HCT116 (cell line): ENCODE measurements at regions not wholly inside any gene's neighbourhood (a gene's known extent, or its start where the extent isn't known, plus 50 kb on each side); places are given as distances from the start of the nearest gene placed in this dataset.

ENCODE experiments used
- ATAC-seq: fragments of 200-7000 bp; cut with Tn5 transposase; 2 replicates; pipeline ENCODE4 v1.9.1; 2020; ENCODE audit warnings: mild to moderate bottlenecking, moderate library complexity
- BruUV-seq: library from RNA; stranded (reverse); fragments of 400-500 nt; replicated peaks from 2 replicates; lab custom pipeline; 2021; lab: Mats Ljungman, UMichigan
- CTCF ChIA-PET: fragments of 300-600 bp; sonication (Branson Sonifier 250); formaldehyde crosslinking; loops from one replicate; lab custom pipeline; 2021; ENCODE audit warnings: antibody characterized with exemption; lab: Charles Lee
- POLR2A ChIA-PET: fragments of 300-600, 350-600 bp; sonication (Branson Sonifier 250); formaldehyde crosslinking; loops from one replicate; lab custom pipeline; 2021; ENCODE audit warnings: antibody characterized with exemption; lab: Charles Lee
- RAD21 ChIA-PET, 2 experiments: fragments of 300-600 bp; sonication (Branson Sonifier 250); formaldehyde crosslinking; loops; one replicate each; lab custom pipeline; 2023; ENCODE audit warnings: low total read pairs in 2 of 2; ENCODE audit not compliant: uncharacterized antibody in 2 of 2, unreplicated experiment in 2 of 2, low non-redundant PET in 1 of 2; lab: Charles Lee
- DNase-seq: peaks from one replicate; pipeline ENCODE4 v3.0.0-alpha.2; 2010; ENCODE audit warnings: low read depth, low spot score
- H2AFZ ChIP-seq: fragments of 200-600 bp; shearing (Covaris generic), sonication (generic); 2 replicates; pipeline ENCODE4 v1.6.1; 2017; ENCODE audit warnings: low read depth, mixed run types, mixed read lengths, antibody characterized with exemption, low read length; ENCODE audit not compliant: poor library complexity, severe bottlenecking
- H3K27ac ChIP-seq: 2 replicates; pipeline ENCODE4 v1.5.1; 2012; ENCODE audit warnings: low read depth, low read length
- H3K27me3 ChIP-seq: fragments of 200-600 bp; sonication (generic); 2 replicates; pipeline ENCODE4 v1.6.1; 2016; ENCODE audit warnings: mixed run types, low read length, mixed read lengths; ENCODE audit not compliant: insufficient read depth
- H3K36me3 ChIP-seq, 2 experiments: fragments of 200-500 bp in 1 of 2; fragments of 200-600 bp in 1 of 2; sonication (Bioruptor generic) in 1 of 2; sonication (generic) in 1 of 2; 2 replicates each; pipeline versions ENCODE4 v1.5.1 to v1.6.1; 2014 to 2016; ENCODE audit warnings: low read length in 2 of 2, inconsistent platforms in 1 of 2, mixed read lengths in 1 of 2, mixed run types in 1 of 2; ENCODE audit not compliant: insufficient read depth in 2 of 2, control insufficient read depth in 1 of 2
- H3K4me1 ChIP-seq, 2 experiments: fragments of 200-600 bp in 1 of 2; sonication (generic) in 1 of 2; 2 replicates each; pipeline versions ENCODE4 v1.5.1 to v1.6.1; 2012 to 2017; ENCODE audit warnings: low read length in 2 of 2, inconsistent platforms in 1 of 2, mild to moderate bottlenecking in 1 of 2, mixed read lengths in 1 of 2, mixed run types in 1 of 2, moderate library complexity in 1 of 2; ENCODE audit not compliant: insufficient read depth in 2 of 2, control insufficient read depth in 1 of 2
- H3K4me2 ChIP-seq: fragments of 200-600 bp; sonication (generic); 2 replicates; pipeline ENCODE4 v1.6.1; 2017; ENCODE audit warnings: mixed run types, low read length, mixed read lengths
- H3K4me3 ChIP-seq, 2 experiments: fragments of 200-600 bp in 1 of 2; sonication (generic) in 1 of 2; replicated peaks in 1 of 2; 2 replicates each; pipeline ENCODE4 v1.5.1; 2011 to 2016; ENCODE audit warnings: low read length in 2 of 2, control low read depth in 1 of 2, low read depth in 1 of 2, mild to moderate bottlenecking in 1 of 2, mixed read lengths in 1 of 2, mixed run types in 1 of 2
- H3K79me2 ChIP-seq: fragments of 200-600 bp; sonication (generic); 2 replicates; pipeline ENCODE4 v1.6.1; 2017; ENCODE audit warnings: mild to moderate bottlenecking, mixed run types, low read length, moderate library complexity, mixed read lengths; ENCODE audit not compliant: insufficient read depth
- H3K9ac ChIP-seq: fragments of 200-600 bp; sonication (generic); 2 replicates; pipeline ENCODE4 v1.6.1; 2016; ENCODE audit warnings: low read length, mixed read lengths
- H3K9me2 ChIP-seq: fragments of 200-600 bp; sonication (generic), shearing (Covaris generic); 2 replicates; pipeline ENCODE4 v1.6.1; 2017; ENCODE audit warnings: mixed run types, mild to moderate bottlenecking, moderate library complexity; ENCODE audit not compliant: insufficient read depth
- H3K9me3 ChIP-seq, 2 experiments: fragments of 200-500 bp in 1 of 2; fragments of 200-600 bp in 1 of 2; sonication (Bioruptor generic) in 1 of 2; sonication (generic) in 1 of 2; 2 replicates each; pipeline ENCODE4 v1.6.1; 2014 to 2017; ENCODE audit warnings: low read length in 2 of 2, mixed read lengths in 2 of 2, inconsistent platforms in 1 of 2, low read depth in 1 of 2, mild to moderate bottlenecking in 1 of 2, mixed run types in 1 of 2, moderate library complexity in 1 of 2; ENCODE audit not compliant: control insufficient read depth in 1 of 2, insufficient read depth in 1 of 2
- H4K20me1 ChIP-seq: fragments of 200-600 bp; sonication (generic), shearing (Covaris generic); 2 replicates; pipeline ENCODE4 v1.6.1; 2017; ENCODE audit warnings: mixed run types, mild to moderate bottlenecking, moderate library complexity; ENCODE audit not compliant: insufficient read depth
- CTCF ChIP-seq, 3 experiments: fragments of 200-600 bp in 1 of 3; sonication (generic) in 1 of 3; IDR thresholded peaks in 2 of 3; conservative IDR thresholded peaks in 1 of 3; 2 replicates each; pipeline ENCODE4 v1.5.1; 2012 to 2017; ENCODE audit warnings: low read depth in 2 of 3, low read length in 2 of 3, antibody characterized with exemption in 1 of 3, borderline replicate concordance in 1 of 3, control low read depth in 1 of 3, mild to moderate bottlenecking in 1 of 3, mixed read lengths in 1 of 3, mixed run types in 1 of 3, moderate library complexity in 1 of 3; ENCODE audit not compliant: insufficient read depth in 1 of 3
- EZH2 ChIP-seq: fragments of 200-600 bp; sonication (generic); IDR thresholded peaks from 2 replicates; pipeline ENCODE4 v1.6.1; 2017; ENCODE audit warnings: antibody characterized with exemption, mixed run types
- JUND ChIP-seq: IDR thresholded peaks from 2 replicates; pipeline ENCODE4 v1.6.1; 2012
- POLR2AphosphoS5 ChIP-seq: IDR thresholded peaks from 2 replicates; pipeline ENCODE4 v1.6.1; 2011; ENCODE audit warnings: mild to moderate bottlenecking, low read depth, low read length, moderate library complexity
- SP1 ChIP-seq: IDR thresholded peaks from 2 replicates; pipeline ENCODE4 v1.6.1; 2012; ENCODE audit warnings: low read depth
- TCF7L2 ChIP-seq: IDR thresholded peaks from 2 replicates; pipeline ENCODE4 v1.7.0; 2011; ENCODE audit warnings: borderline replicate concordance, inconsistent platforms; ENCODE audit not compliant: insufficient read depth, insufficient read length; ENCODE audit errors: extremely low read depth
- ZFX ChIP-seq: fragments of 450-650 bp; IDR thresholded peaks from 2 replicates; pipeline ENCODE4 v1.6.1; 2017
- intact Hi-C: fragments of 100-400 bp; cut with micrococcal nuclease; formaldehyde crosslinking; loops from 2 replicates; pipeline ENCODE4 v1.10.0; 2022
- TF ChIP-seq, protein P1 (sequence below): IDR thresholded peaks from 2 replicates; pipeline ENCODE4 v1.6.1; 2011; ENCODE audit warnings: mild to moderate bottlenecking, low read length, moderate library complexity; ENCODE audit not compliant: insufficient replicate concordance; ENCODE audit errors: extremely low read depth
- TF ChIP-seq, protein P2 (sequence below): IDR thresholded peaks from 2 replicates; pipeline ENCODE4 v1.6.1; 2012

- ATAC-seq (peak; percentile 61), DNase-seq (no peak)
- Histone ChIP-seq H3K4me1 (no peaks in the 10 kb centered on the region), H3K79me2 (no peaks in the 10 kb centered on the region), H3K9me2 (no peaks in the 10 kb centered on the region), H3K4me3 (no peak overlapping the region), H3K27ac (no peak overlapping the region), H4K20me1 (no peaks in the 10 kb centered on the region), H3K9ac (no peak overlapping the region), H2AFZ (no peak overlapping the region), H3K4me2 (no peak overlapping the region), H3K9me3 (no peaks in the 10 kb centered on the region), H3K36me3 (no peaks in the 10 kb centered on the region), H3K27me3 (peaks cover 50% of the 10 kb centered on the region)
- RAD21 ChIA-PET = no interaction called here
- TF ChIP-seq SP1 (no peak), JUND (no peak), POLR2AphosphoS5 (no peak), ZFX (no peak)
- TF ChIP-seq, protein P1, sequence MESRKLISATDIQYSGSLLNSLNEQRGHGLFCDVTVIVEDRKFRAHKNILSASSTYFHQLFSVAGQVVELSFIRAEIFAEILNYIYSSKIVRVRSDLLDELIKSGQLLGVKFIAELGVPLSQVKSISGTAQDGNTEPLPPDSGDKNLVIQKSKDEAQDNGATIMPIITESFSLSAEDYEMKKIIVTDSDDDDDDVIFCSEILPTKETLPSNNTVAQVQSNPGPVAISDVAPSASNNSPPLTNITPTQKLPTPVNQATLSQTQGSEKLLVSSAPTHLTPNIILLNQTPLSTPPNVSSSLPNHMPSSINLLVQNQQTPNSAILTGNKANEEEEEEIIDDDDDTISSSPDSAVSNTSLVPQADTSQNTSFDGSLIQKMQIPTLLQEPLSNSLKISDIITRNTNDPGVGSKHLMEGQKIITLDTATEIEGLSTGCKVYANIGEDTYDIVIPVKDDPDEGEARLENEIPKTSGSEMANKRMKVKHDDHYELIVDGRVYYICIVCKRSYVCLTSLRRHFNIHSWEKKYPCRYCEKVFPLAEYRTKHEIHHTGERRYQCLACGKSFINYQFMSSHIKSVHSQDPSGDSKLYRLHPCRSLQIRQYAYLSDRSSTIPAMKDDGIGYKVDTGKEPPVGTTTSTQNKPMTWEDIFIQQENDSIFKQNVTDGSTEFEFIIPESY = no peak
- POLR2A ChIA-PET = interaction anchor here (0.8 kb wide), 1 partner anchor 12 kb away, joined by 3 read pairs; no protein-coding TSS in a partner anchor
- CTCF ChIA-PET = interaction anchor here (0.6 to 1.4 kb wide), 4 partner anchors 10 to 308 kb away, joined by 3 to 7 read pairs (median 4); no protein-coding TSS in a partner anchor
- BruUV-seq = no TSS peak
- intact Hi-C loops = no loop called here
Observed at GRCh38 chr16:86883583-86884389, 305.4 kb downstream of the FOXL1 start.

- Histone ChIP-seq H3K4me2 (no peak overlapping the region), H2AFZ (no peak overlapping the region), H3K36me3 (no peaks in the 10 kb centered on the region), H3K27ac (no peak overlapping the region), H3K4me1 (no peaks in the 10 kb centered on the region), H3K9me2 (no peaks in the 10 kb centered on the region), H3K27me3 (peaks cover 52% of the 10 kb centered on the region), H3K79me2 (no peaks in the 10 kb centered on the region), H3K9me3 (no peaks in the 10 kb centered on the region), H3K4me3 (no peak overlapping the region), H4K20me1 (no peaks in the 10 kb centered on the region), H3K9ac (no peak overlapping the region)
- intact Hi-C loops = no loop called here
- no peak for TF ChIP-seq SP1
- TF ChIP-seq, protein P2, sequence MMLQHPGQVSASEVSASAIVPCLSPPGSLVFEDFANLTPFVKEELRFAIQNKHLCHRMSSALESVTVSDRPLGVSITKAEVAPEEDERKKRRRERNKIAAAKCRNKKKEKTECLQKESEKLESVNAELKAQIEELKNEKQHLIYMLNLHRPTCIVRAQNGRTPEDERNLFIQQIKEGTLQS = no peak
- TF ChIP-seq POLR2AphosphoS5 = no peak
- TF ChIP-seq CTCF (IDR thresholded peaks at IDR 0.05 in 2 of 3, conservative IDR thresholded peaks at IDR 0.05 in 1 of 3; ENCODE audit: borderline replicate concordance in 1 of 3, insufficient read depth in 1 of 3, low read depth in 2 of 3, low read length in 2 of 3) = no peak
- TF ChIP-seq TCF7L2 = no peak
- no peak for TF ChIP-seq EZH2
- no peak for ATAC-seq
- RAD21 ChIA-PET = no interaction called here
- POLR2A ChIA-PET = no interaction called here
- no TSS peak for BruUV-seq
- no peak for DNase-seq
- CTCF ChIA-PET = interaction anchor here (0.6 kb wide), 1 partner anchor 306 kb away, joined by 4 read pairs; no protein-coding TSS in a partner anchor
Observed at GRCh38 chr16:86884390-86884650, 306.0 kb downstream of the FOXL1 start.
